ENCODE measurements at regions not wholly inside any gene's neighbourhood (a gene's known extent, or its start where the extent isn't known, plus 50 kb on each side); places are given as distances from the start of the nearest gene placed in this dataset.

GRCh38 chr12:118689793-118690192, 291.5 kb upstream of the SRRM4 start:
- no peak overlapping the region for H3K4me3 ChIP-seq (ENCODE audit: low read depth, low read length)

- no peak overlapping the region for H3K4me3 ChIP-seq (ENCODE audit: low read depth, low read length)
These were observed 290.8 kb upstream of the SRRM4 start for GRCh38 chr12:118690506-118690905.

GRCh38 chr12:118694128-118694775, 287.1 kb upstream of the SRRM4 start:
- H3K4me3 ChIP-seq (ENCODE audit: low read depth, low read length) = no peak overlapping the region

GRCh38 chr12:118704527-118705241, 276.7 kb upstream of the SRRM4 start:
- no peak overlapping the region for H3K4me3 ChIP-seq (ENCODE audit: low read depth, low read length)

- no peak overlapping the region for H3K4me3 ChIP-seq (ENCODE audit: low read depth, low read length)
These were observed 274.9 kb upstream of the SRRM4 start for GRCh38 chr12:118706437-118706836.

GRCh38 chr12:118709946-118710345, 271.4 kb upstream of the SRRM4 start:
- no peak overlapping the region for H3K4me3 ChIP-seq (ENCODE audit: low read depth, low read length)

- no peak overlapping the region for H3K4me3 ChIP-seq (ENCODE audit: low read depth, low read length)
These were observed 270.2 kb upstream of the SRRM4 start for GRCh38 chr12:118711185-118711584.

- no peak overlapping the region for H3K4me3 ChIP-seq (ENCODE audit: low read depth, low read length)
These were observed 267.3 kb upstream of the SRRM4 start for GRCh38 chr12:118714051-118714460.

GRCh38 chr12:118714500-118714899, 266.8 kb upstream of the SRRM4 start:
- no peak overlapping the region for H3K4me3 ChIP-seq (ENCODE audit: low read depth, low read length)

GRCh38 chr12:118715647-118716046, 265.7 kb upstream of the SRRM4 start:
- H3K4me3 ChIP-seq (ENCODE audit: low read depth, low read length) = no peak overlapping the region

GRCh38 chr12:118727196-118727978, 254.0 kb upstream of the SRRM4 start:
- H3K4me3 ChIP-seq (ENCODE audit: low read depth, low read length) = no peak overlapping the region

- no peak overlapping the region for H3K4me3 ChIP-seq (ENCODE audit: low read depth, low read length)
These were observed 253.4 kb upstream of the SRRM4 start for GRCh38 chr12:118727979-118728366.

GRCh38 chr12:118734266-118734665, 247.1 kb upstream of the SRRM4 start:
- H3K4me3 ChIP-seq (ENCODE audit: low read depth, low read length) = no peak overlapping the region

GRCh38 chr12:118737985-118738540, 243.3 kb upstream of the SRRM4 start:
- H3K4me3 ChIP-seq (ENCODE audit: low read depth, low read length) = no peak overlapping the region

- H3K4me3 ChIP-seq (ENCODE audit: low read depth, low read length) = no peak overlapping the region
These were observed 240.1 kb upstream of the SRRM4 start for GRCh38 chr12:118741194-118741593.

- no peak overlapping the region for H3K4me3 ChIP-seq (ENCODE audit: low read depth, low read length)
These were observed 238.9 kb upstream of the SRRM4 start for GRCh38 chr12:118742431-118742830.

GRCh38 chr12:118743896-118744700, 237.2 kb upstream of the SRRM4 start:
- H3K4me3 ChIP-seq (ENCODE audit: low read depth, low read length) = no peak overlapping the region

- H3K4me3 ChIP-seq (ENCODE audit: low read depth, low read length) = no peak overlapping the region
These were observed 235.2 kb upstream of the SRRM4 start for GRCh38 chr12:118746176-118746575.

- no peak overlapping the region for H3K4me3 ChIP-seq (ENCODE audit: low read depth, low read length)
These were observed 234.4 kb upstream of the SRRM4 start for GRCh38 chr12:118746960-118747359.

GRCh38 chr12:118747771-118748170, 233.6 kb upstream of the SRRM4 start:
- H3K4me3 ChIP-seq (ENCODE audit: low read depth, low read length) = no peak overlapping the region
